Pancreas (tissue), 10 donors: ENCODE measurements at regions not wholly inside any gene's neighbourhood (a gene's known extent, or its start where the extent isn't known, plus 50 kb on each side); places are given as distances from the start of the nearest gene placed in this dataset.

Source experiments
- ATAC-seq, 4 donors: fragments of 200-7000 bp; cut with Tn5 transposase; one replicate each; pipeline versions ENCODE4 v1.8.0 to v1.9.1; 2020; ENCODE audit warnings: mild to moderate bottlenecking in 4 of 4, moderate library complexity in 4 of 4
- DNase-seq, 6 donors: peaks; one replicate each; pipeline ENCODE4 v3.0.0-alpha.2; 2020
- FAIRE-seq: peaks from 2 replicates; lab custom pipeline; 2012; peaks lifted over from hg19 to GRCh38; lab: Jason Lieb, UNC
- H3K27ac ChIP-seq, 4 donors: fragments of 200-600 bp; sonication (generic); 1 replicate in 3 of 4; 2 replicates in 1 of 4; pipeline versions ENCODE4 v1.5.0 to v1.8.0; 2020
- H3K27me3 ChIP-seq, 4 donors: fragments of 200-600 bp; one replicate each; pipeline ENCODE4 v1.8.0; 2021
- H3K36me3 ChIP-seq, 3 donors: fragments of 200-600 bp; sonication (generic) in 1 of 3; one replicate each; pipeline versions ENCODE4 v1.5.0 to v1.8.0; 2020 to 2021
- H3K4me1 ChIP-seq, 3 donors: fragments of 200-600 bp; one replicate each; pipeline ENCODE4 v1.8.0; 2021
- H3K4me3 ChIP-seq, 4 donors: fragments of 200-600 bp; sonication (generic) in 2 of 4; one replicate each; pipeline versions ENCODE4 v1.5.0 to v1.8.0; 2020 to 2021
- H3K9me3 ChIP-seq, 4 donors: fragments of 200-600 bp; one replicate each; pipeline ENCODE4 v1.8.0; 2021
- CTCF ChIP-seq, 4 donors: fragments of 200-600 bp; sonication (generic) in 3 of 4; IDR thresholded peaks; one replicate each; pipeline versions ENCODE4 v1.5.0 to v1.8.0; 2021; ENCODE audit warnings: antibody characterized with exemption in 4 of 4
- WGBS, 2 donors: extraction: QIAGEN DNeasy Blood & Tissue Kit; methylation state at CpG; one replicate each; pipeline ENCODE4 v1.1.7; 2013; 5-methylcytosine and 5-hydroxymethylcytosine counted together
- intact Hi-C, 3 donors: fragments of 100-400 bp; cut with DNase I; formaldehyde crosslinking; loops; one replicate each; pipeline versions ENCODE4 v1.11.1 to v1.14.2; 2022
- donor health status: healthy with polysubstance abuse.
- donor health status: DM: no; HTN: no; CAD: no; lungs with moderate emphysema.
- donor health status: DM: no; HTN: no; CAD: no.
- donor health status: control.
- donor health status: control.
- donor health status: Bipolar disorder and iron deficiency.
- donor health status: DM: yes; HTN: yes; CAD: no.
- donor health status: DM: no; HTN: no; CAD: no.
- donor health status: DM: no; HTN: no; CAD: no.
- donor health status: DM: yes; HTN: yes; CAD: no.

GRCh38 chr17:73785958-73786743 lies 141.9 kb upstream of the SDK2 start:
- WGBS, 2 donors: 32 to 49% methylated on average over 17 of the region's 17 CpGs
- ATAC-seq: peak in 3 of 4 donors; percentile 36 to 73 (median 68)
- H3K36me3 ChIP-seq: no peaks in the 10 kb centered on the region
- DNase-seq: peak in 1 of 6 donors; percentile 52
- no peak for FAIRE-seq
- no peak for TF ChIP-seq CTCF (IDR thresholded peaks at IDR 0.05)
- no peaks in the 10 kb centered on the region for H3K27me3 ChIP-seq
- H3K4me3 ChIP-seq: no peak overlapping the region
- intact Hi-C loops: no loop called here
- no peak overlapping the region for H3K27ac ChIP-seq
- no peaks in the 10 kb centered on the region for H3K9me3 ChIP-seq
- no peaks in the 10 kb centered on the region for H3K4me1 ChIP-seq

DNA sequence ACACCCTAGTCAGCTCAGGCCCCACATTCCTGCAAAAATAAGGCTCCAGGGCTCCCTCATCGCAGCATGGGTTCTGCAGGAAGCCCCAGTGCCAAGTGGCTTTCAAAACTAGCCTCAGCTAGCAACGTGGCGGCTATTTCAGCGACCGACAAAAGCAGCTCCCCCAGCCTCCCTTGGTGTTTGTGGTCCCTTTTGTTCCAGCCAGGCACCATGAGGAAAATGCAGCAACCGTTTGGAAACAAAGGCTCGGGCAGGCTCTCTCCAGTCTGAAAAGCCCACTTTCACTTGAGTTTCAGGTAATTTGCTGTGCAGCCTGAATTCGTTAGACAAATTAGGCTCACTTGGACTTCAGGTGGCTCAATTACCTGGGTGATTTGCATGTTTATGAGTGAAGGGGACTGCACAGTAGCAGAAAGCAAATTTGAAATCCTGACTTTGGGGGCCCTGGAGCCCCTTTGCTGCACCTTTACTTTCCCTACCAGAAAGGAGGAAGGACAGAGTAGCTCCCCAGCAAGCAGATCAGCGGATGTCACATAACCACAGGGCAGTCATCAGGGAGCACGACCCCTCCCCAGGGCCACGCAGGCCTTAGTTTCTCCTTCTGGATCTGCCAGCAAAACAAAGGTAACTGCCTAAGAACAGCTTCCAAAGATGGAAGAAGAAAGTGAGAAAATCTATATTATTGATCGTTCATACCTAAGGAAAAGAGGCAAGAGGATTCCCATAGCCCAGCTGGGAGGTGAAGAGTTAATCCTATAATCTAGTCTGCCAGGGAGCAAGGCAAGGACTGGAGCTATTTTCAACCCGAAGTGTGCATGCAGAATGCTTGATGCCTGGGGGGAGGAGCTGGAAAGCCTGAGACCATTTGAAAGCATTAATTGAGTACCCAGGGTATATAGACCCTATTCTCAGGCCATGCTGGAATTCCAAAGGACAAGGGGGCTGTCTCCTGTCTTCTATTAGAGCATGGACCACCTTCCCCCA lies 143.1 kb upstream of the SDK2 start:
- H3K9me3 ChIP-seq: no peaks in the 10 kb centered on the region
- H3K27me3 ChIP-seq: no peaks in the 10 kb centered on the region
- intact Hi-C loops: no loop called here
- H3K27ac ChIP-seq: no peak overlapping the region
- ATAC-seq (no peak), FAIRE-seq (no peak), DNase-seq (peak in 1 of 6 donors; percentile 18)
- H3K4me3 ChIP-seq: no peak overlapping the region
- TF ChIP-seq CTCF (IDR thresholded peaks at IDR 0.05): no peak
- no peaks in the 10 kb centered on the region for H3K36me3 ChIP-seq
- H3K4me1 ChIP-seq: no peaks in the 10 kb centered on the region
- WGBS, 2 donors: 43 to 59% methylated on average over 13 of the region's 13 CpGs

- Histone ChIP-seq H3K9me3 (no peaks in the 10 kb centered on the region), H3K4me3 (no peak overlapping the region), H3K27me3 (no peaks in the 10 kb centered on the region), H3K4me1 (no peaks in the 10 kb centered on the region), H3K36me3 (no peaks in the 10 kb centered on the region), H3K27ac (no peak overlapping the region)
- no peak for ATAC-seq
- TF ChIP-seq CTCF (IDR thresholded peaks at IDR 0.05): no peak
- no peak for FAIRE-seq
- WGBS, 2 donors: 56 to 80% methylated on average over 4 of the region's 4 CpGs
- intact Hi-C loops: no loop called here
- peak in 1 of 6 donors; percentile 31 for DNase-seq
Observed at GRCh38 chr17:73788111-73788510, 143.9 kb upstream of the SDK2 start.

DNA sequence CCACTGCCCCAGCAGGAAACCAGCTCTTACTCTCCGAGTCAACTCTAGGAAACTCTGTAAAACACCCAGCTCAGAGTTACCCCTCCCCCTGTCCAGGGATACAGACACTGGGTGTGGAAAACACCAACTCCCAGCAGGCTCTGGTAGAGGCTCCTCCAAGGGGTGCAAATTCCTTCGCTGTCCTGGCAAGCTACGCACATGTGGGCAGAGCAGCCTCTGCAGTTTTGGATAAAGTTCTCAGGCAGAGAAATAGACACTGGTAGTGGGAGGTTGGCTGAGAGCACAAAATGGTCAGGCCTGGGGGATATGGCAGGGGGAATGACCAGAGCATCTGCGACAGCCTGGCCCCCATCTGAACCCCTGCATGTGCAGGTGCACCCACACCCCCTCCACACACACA lies 146.9 kb upstream of the SDK2 start:
- no peaks in the 10 kb centered on the region for H3K9me3 ChIP-seq
- no peaks in the 10 kb centered on the region for H3K36me3 ChIP-seq
- WGBS, 2 donors: 77 to 94% methylated on average over 4 of the region's 4 CpGs
- H3K4me3 ChIP-seq: no peak overlapping the region
- intact Hi-C loops: no loop called here
- FAIRE-seq: no peak
- H3K27ac ChIP-seq: no peak overlapping the region
- ATAC-seq: no peak
- H3K4me1 ChIP-seq: no peaks in the 10 kb centered on the region
- H3K27me3 ChIP-seq: no peaks in the 10 kb centered on the region
- DNase-seq: peak in 2 of 6 donors; percentile 13 to 28
- TF ChIP-seq CTCF (IDR thresholded peaks at IDR 0.05): no peak
